GM18511 (cell line): ENCODE measurements at regions not wholly inside any gene's neighbourhood (a gene's known extent, or its start where the extent isn't known, plus 50 kb on each side); places are given as distances from the start of the nearest gene placed in this dataset.
A peak's percentile ranks its signal among the peaks of the same experiment; 100 is the strongest.

Experiments used
- ATAC-seq: cut with Tn5 transposase; IDR thresholded peaks from one replicate; pipeline ENCODE4 v1.9.1; 2021; ENCODE audit warnings: mild to moderate bottlenecking, moderate library complexity; ENCODE audit not compliant: unreplicated experiment

DNA sequence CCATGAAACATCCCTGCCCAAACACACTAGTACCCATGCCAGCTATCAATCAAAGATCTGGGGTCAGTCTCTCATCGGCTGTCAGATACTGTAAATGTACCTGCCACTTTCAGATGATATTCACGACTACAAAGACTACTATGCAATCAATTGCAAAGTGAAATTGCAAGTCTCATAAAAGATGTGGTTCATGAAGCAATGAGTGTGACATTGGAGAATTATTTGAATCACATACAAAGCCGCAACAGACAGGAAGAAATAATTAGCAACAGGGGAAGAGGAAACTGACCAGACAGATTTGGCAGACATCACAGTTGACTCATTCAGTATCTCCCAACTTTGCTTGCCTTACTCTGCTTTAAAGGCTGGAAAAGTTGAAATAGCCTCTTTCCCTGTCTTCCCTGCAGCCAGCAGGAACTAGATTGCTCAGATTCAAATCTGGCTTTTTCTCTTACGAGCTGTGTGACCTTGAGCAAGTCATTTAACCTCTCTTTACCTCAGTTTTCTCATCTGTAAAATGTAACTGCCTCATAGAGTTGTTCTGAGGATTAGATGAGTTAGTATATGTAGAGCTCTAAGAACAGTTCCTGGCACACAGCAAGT, 95.7 kb upstream of the C3orf80 start:
- ATAC-seq: peak; percentile 75

DNA sequence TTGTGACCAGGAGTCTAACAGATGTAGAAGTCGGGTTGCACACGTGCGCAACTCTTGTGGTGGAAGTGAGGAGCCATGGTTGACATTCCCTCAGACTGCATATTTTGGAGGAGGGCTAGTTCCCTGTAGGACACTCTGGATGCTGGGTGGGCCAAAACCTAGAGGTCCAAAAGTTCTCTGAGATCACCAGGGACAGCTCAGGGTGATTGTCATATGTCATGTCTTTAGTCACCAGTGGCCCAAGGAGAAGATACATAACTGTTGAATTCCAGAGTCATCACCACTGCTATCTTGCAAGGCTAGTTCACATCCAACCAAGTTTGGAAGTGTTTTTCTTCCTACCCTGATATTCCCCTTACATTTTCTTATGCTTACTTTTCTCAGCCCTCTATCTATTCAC, 95.2 kb upstream of the C3orf80 start:
- ATAC-seq: no peak

DNA sequence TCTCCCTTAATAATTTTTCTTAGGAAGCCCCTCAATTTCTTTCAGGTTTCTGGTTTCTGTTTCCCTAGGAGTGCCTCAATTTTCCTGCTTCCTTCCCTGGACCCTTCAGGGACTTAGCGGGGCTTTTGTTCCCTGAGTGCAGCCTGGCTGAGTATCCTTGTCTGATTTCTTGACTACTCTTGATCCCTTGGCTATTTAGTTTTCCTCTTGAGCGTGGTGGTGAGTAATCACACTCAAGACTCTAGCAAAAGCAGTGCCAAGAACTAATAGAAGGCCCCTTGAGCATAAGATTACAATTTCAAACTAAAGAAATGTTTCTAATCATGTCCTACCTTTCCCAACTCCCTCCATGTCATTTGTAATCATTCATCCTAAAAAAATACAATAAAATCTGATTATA, 94.3 kb upstream of the C3orf80 start:
- ATAC-seq: no peak

DNA sequence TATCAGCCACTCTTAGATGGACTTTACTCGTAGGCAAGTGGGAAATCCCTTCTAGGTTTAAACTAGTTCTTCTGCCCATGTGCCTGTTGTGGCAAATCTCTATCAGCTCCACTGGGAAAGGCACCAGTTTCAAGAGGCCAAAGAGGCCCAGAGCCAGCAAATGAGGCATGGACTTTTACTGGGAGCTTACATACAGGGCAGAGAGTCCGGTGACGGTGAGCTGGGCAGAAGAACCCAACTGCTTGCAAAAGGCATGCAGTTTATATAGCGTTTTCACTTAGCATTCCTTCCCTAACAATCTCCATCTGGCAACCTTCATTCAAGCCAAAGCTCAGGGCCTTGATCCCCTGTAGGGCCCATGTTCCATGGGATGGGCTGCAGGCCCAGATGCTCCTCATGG, 93.0 kb upstream of the C3orf80 start:
- ATAC-seq: no peak

DNA sequence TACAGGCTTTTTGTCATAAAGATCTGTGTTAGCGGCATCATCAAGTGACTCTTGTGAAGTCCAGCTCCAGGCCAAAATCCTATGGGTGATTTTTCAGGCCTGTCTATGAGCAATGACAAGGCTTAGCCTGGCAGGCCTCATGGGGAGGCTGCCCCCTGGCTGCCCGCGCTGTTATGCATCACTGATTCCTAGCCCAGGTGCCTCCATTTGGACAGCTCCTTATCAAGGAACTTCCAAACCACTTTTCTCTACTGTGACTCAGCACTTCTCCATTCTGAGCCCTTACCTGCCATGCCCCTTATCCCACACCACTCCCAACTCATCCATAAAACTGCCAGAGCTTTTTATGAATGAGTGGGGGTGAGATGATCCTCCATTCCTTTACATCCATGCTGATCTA, 91.5 kb upstream of the C3orf80 start:
- no peak for ATAC-seq

DNA sequence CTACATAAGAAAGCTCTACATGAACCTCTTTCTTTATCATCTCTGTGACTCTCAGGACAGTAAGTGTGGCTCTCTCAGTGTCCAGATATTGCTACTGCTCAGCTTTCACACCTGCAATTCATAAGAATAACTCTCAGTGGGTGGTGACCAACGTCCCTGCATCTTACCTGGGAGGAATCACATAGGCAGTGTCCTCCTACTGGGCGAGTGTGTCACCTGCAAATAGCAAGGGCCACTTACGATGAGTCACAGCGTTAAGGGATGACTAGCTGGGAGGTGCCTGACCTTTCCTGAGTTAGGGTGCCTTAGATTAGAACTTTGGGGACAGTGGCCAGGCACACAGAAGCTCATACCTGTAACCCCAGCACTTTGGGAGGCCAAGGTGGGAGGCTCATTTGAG, 90.8 kb upstream of the C3orf80 start:
- ATAC-seq: no peak

DNA sequence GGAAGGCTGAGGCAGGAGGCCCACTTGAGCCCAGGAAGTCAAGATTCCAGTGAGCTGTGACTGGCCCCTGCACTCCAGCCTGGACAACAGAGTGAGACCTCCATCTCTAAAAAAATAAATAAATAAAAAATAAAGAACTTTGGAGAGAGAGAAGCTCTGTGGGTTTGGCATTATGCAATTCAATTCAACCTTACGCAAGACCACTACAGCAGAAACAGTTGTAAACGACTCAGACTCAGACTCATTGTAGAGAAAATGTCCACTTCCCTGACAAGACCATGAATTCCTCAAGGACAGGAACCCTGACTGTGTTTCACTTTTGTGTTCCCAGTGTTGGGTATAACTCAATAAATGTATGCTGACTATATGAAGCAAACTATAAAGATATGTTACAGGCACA, 90.3 kb upstream of the C3orf80 start:
- ATAC-seq: no peak

DNA sequence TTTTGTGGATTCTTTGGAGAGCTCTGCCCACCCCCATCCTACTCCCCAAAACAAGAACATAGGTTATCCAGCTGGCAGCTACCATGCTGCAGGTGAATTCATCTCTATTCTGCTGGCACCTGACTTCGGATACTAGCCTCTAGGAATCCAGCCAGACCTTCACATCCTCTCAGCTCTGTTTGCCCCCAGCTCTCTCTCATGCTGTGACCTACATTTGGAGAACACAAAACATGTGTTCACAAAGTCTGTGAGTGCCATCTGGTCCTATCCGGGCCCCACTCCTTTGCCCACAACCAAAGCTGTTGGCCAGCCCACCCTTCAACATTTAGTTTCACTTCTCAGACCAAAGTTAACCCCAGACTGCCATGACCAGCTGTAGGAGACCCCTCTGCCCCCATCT, 89.4 kb upstream of the C3orf80 start:
- peak; percentile 49 for ATAC-seq

DNA sequence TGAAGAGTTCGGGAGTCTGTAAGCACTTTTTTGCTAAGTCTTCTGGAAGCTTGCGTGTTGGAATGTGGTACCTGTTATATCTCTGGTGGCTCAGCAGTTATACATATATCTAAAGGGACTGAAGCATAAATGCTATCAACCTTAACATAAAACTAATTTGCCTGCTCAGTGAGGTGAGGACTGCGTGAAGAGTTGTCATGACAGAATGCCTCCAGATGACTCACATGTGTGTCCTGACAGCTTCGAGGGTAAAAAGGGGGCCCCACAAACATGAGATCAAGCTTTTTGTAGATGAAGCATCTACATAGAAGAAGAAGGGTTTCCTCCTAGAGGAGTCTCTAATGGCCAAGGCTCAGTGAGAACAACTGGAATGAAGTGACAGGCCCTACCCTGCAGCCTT, 88.8 kb upstream of the C3orf80 start:
- ATAC-seq: peak; percentile 41

DNA sequence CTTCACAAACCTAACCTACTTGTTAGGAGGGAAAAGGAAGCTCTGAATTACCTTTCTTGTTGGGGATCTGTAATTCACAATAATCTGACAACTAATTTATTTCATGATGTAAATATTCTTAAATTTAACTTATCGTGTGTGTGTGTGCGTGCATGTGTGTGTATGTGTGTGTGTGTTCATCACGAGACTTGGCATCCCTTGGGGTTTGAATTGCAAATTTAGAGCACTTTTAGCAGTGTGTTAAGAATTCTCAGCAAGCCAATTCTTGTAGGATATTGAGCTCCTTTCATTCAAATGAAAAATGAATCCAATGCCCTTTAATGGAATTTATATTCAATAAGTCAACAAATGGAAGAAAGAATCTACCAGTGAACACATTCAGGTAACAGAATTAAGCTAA, 85.9 kb upstream of the C3orf80 start:
- ATAC-seq: no peak

DNA sequence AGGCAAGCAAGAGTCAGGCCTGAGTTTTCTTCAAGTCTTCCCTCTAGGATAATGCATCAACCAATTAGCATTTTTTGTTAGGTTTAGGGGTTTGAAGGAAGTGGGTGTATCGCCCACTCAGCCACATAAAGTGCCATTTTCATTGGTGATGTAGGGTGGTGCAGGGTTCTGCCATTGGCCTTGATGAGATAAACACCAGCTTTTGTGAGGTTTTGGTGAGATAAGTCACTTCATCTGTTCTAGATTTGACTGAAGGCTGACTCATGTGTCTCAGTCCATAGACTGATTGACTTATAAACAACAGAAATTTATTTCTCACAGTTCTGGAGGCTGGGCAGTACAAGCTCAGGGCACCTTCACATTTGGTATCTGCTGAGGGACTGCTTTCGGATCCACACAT, 84.5 kb upstream of the C3orf80 start:
- ATAC-seq: no peak

DNA sequence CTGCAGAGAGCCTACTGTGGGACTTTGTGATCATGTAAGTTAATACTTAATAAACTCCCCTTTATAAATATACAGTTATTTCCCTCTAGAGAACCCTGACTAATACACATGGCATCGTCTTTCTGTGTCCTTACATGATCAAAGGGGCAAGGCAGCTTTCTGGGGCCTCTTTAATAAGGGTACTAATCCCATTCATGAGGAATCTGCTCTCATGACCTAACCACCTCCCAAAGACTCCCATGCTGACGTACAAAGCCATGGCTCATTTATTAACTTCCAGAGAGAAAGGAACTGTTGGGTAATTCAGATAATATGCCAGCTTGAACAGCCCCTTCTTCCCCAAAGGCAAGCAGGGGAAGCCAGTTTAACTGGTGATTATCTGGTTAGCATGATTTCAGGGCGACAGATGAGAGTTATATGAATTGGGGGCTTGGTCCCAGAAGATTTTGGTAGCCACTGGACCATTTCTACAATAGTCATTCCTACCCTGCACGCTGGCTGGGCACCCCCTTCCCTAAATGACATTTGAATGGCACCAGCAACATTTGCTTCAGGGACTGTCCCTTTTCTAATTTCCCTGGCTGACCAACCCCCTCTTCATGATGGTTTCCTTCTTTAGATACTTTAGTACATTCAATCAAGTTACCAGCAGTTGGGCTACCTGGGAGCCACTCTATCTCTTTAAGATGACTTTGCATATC, 83.6 kb upstream of the C3orf80 start:
- ATAC-seq: no peak

DNA sequence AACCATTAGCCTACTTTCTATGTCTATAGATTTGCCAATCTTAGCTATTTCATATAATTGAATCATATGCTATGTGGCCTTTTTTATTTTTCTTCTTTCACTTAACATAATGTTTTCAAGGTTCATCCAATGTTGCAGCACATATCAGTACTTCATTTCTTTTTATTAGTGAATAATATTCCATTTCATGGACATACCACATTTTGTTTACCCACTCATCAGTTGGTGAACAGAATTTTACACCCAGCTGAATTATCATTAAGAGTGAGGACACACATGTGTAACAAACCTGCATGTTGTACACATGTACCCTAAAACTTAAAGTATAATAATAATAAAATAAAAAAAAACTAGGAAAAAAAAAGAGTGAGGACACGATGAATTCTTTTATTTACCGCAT, 81.7 kb upstream of the C3orf80 start:
- ATAC-seq: no peak

DNA sequence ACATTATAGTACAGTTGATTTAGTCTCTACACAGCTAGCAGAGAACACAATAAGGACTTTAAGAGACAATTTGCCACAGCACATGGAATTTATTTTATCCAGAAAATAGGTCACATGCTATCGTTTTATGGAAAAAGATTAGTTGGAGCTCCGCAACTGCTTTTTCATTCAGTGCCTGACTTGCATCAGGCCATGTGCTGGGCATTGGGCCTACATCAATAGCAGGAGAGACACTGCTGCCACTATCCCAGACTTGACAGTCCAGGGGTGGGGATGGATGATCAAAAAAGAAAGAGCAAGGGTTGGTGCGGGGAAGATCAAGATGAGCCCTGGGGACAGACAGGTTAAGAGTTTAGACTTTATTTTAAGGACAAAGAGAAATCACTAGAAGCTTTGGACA, 75.2 kb upstream of the C3orf80 start:
- ATAC-seq: no peak

DNA sequence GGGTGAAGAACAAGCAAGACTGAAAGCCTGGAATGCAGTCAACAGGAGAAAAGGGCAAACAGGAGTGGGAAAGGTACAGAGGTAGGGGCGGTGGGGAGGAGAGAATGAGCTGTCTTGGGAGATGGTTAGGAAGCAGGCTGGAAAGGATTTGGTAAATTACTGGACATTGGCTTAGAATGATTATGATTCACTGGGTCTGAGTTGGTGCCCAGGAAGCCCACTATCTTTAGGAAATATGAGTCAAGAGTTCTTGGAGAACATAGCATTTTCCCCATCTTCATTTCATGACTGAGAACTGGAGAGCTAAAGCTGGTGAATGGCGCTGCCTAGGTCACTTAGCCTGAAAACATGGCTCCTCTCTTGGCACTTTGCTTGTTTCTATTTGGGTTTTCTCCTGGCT, 74.7 kb upstream of the C3orf80 start:
- no peak for ATAC-seq

DNA sequence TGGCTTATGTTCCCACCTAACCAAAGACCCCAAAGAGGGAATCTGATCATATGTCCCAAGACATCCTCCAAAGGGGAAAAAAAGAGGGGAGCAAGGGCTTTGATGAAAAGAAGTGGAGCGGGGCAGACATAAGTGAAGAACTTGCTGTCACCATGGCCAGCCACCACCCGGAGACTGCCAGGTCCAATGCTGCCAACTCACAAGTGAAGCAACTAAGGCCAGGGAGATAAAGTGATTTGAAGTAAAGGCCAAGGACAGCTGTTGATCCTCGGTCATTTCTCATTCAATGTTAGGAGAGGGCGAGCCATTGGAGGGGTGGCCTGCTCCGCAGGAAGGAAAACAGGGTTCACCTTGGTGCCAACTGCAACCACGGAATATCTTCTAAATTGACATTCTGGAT, 72.6 kb upstream of the C3orf80 start:
- ATAC-seq: no peak

DNA sequence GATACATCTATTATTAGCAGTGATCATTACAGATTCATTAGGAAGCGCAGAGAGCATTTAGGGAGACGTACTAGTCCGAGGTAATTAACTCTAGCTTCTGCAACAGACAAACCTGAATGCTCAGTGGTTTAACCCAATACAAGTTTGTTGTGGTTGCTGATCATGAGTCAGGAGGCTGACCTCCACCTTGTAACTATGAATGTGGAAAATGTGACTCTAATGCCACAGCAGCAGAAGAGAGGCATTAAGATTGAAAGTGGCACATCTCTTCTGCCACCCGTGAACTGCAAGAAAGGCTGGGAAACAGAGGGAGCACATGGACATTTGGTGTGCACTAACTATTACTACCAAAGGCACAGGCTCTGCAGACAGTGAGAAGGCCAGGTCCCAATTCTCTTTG, 71.2 kb upstream of the C3orf80 start:
- ATAC-seq: no peak

DNA sequence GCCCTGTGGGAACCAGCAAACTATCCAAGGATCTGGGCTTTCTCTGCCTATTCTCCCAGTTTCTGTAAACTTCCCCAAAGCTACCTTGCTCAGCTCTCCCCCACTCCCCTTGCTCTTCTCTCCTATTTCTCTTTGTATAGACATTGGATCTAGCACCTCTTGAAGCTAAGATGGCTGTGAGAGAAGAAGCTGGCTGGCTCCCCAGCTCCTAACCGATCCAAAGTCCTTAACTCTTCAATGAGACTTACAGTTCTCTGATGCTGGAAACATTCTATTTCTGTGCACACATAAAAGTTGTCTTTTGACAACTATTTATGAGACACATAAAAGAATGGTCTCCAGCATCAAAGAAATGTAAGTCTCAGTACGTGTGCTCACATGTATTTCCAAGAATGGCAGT, 70.6 kb upstream of the C3orf80 start:
- ATAC-seq: no peak

DNA sequence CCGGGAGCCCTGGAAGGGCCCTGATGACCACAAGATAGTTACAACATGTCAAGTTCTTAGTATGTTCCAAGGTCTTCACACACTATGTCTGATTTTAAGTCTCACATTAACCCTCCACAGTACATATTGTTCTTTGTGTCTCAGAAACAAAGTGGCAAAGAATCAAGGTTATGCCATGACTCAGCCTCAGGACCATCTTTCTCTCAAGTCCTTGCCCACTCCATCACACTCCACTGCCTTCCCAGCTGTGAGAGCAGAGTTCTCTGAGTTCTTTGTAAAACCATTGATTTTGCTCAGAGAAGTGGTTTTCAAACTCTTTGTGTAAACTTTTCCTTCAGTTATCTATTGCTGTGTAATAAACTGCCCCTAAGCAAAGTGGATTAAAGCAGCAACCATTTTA, 67.9 kb upstream of the C3orf80 start:
- ATAC-seq: no peak

DNA sequence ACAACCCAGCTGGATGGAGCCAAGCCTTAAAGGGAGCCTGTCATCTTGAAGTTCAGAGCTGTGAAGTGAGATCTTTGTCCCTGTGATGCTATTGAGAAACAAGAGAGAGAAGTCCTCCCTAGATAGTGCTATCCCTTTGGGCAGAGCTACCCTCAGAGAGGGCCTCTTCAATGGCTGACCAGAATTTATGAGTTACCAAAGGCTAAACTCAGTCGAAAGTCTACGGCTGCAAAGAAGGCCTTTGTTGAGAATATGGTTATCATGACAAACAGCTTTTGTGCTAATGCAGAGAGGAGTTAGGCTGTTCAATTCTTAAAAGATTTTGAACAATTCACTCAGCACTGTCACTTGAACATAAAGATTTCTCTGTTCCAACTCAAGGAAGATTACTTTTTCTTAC, 65.9 kb upstream of the C3orf80 start:
- no peak for ATAC-seq

DNA sequence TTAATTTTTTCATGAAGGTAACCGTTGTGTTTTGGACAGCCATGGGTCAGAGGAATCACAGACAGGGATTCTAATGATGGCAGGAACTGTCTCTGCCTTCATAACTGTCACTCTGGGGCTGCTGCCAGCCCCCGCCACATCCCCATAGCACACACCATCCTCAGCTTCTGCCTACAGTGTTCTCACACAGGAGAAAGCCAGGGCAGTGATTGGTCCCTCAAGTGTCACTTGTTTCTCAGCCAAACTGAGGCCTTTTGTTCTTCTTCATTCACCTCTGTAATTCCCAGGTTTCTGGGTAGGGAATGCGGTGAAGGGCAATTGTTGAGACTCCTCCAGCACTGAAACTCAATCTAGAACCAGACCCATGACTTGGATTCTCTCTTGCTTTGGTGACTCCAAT, 65.4 kb upstream of the C3orf80 start:
- no peak for ATAC-seq

DNA sequence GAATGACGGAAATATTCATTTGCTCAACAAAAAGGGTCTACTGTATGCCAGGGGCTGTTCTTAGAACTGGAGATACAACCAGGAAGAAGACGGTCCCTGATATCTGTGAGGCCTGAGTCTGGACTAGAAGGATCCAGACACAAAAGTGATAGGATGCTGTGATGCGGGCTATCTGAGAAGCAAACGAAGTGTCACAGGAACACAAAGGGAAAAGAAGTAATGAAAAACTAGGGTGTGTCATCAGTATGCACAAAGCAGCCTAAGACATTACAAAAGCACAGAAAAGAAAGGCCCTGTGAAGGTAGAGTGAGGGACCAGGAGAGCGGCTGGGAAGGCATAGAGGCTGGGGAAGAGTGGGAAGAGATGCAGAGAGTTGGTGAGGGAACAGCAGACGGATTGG, 63.3 kb upstream of the C3orf80 start:
- ATAC-seq: no peak

DNA sequence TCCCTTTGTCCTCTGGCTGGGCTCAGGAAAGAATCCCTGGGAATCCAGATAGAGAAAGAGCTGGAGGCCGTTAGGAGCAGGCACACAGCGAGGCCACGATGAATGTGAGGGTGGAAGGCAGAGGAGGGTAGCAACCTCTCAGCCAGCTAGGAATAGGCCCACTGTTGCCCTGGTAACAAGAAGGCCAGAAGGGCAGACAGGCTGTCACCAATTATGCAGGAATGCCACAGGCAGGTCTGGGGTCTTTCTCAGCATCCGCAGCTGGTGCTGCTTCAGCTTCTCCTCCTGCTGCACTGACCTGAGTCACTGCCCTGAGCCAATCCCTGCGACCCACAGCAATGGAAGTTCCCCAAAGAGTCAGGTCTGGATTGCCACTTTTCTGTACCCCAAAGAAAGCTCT, 62.8 kb upstream of the C3orf80 start:
- ATAC-seq: no peak
